ENCODE measurements at regions not wholly inside any gene's neighbourhood (a gene's known extent, or its start where the extent isn't known, plus 50 kb on each side); places are given as distances from the start of the nearest gene placed in this dataset.

- no peak for DNase-seq (ENCODE audit: low read depth in 1 of 2, low spot score in 1 of 2)
- Histone ChIP-seq H3K27ac (no peak overlapping the region), H3K4me3 (no peak overlapping the region), H3K4me1 (no peaks in the 10 kb centered on the region), H3K4me2 (no peak overlapping the region), H3K9me3 (0 out of 3 replicates have a peak, but pooled peaks cover under 1% of the 10 kb centered on the region)
- POLR2A ChIA-PET, result no interaction called here
- 6% methylated on average over 1 of the region's 1 CpG for WGBS (ENCODE audit: missing lambda C conversion rate)
- TF ChIP-seq SREBF2 (IDR thresholded peaks at IDR 0.05) (no peak), HOXA7 (CRISPR knock-in tag; IDR thresholded peaks at IDR 0.05) (no peak), ESRRA (IDR thresholded peaks at IDR 0.05; ENCODE audit: borderline replicate concordance, low read length) (no peak), POLR2A (IDR thresholded peaks at IDR 0.05; ENCODE audit: low read length) (no peak), ZSCAN20 (CRISPR knock-in tag; IDR thresholded peaks at IDR 0.05) (no peak), CBX2 (IDR thresholded peaks at IDR 0.05; ENCODE audit: borderline replicate concordance, low read depth) (no peak), JUN (IDR thresholded peaks at IDR 0.05) (no peak), MYC (IDR thresholded peaks at IDR 0.05; ENCODE audit: borderline replicate concordance, low read length) (no peak), ZFP36 (IDR thresholded peaks at IDR 0.05; ENCODE audit: borderline replicate concordance, partially characterized antibody) (no peak), ZNF302 (CRISPR knock-in tag; IDR thresholded peaks at IDR 0.05) (no peak), FOSL2 (IDR thresholded peaks at IDR 0.05) (no peak), FOSL2 (CRISPR knock-in tag; IDR thresholded peaks at IDR 0.05) (no peak), CHD4 (IDR thresholded peaks at IDR 0.05; ENCODE audit: borderline replicate concordance) (no peak), PBX3 (IDR thresholded peaks at IDR 0.05) (no peak), RNF2 (IDR thresholded peaks at IDR 0.05; ENCODE audit: borderline replicate concordance, low read depth) (no peak), CHD2 (IDR thresholded peaks at IDR 0.05; ENCODE audit: low read length, partially characterized antibody) (no peak), BHLHE40 (IDR thresholded peaks at IDR 0.05; ENCODE audit: low read depth, low read length) (no peak), GATA3 (IDR thresholded peaks at IDR 0.05; ENCODE audit: borderline replicate concordance) (no peak), KDM5A (IDR thresholded peaks at IDR 0.05) (no peak)
- TF ChIP-seq, protein P1, sequence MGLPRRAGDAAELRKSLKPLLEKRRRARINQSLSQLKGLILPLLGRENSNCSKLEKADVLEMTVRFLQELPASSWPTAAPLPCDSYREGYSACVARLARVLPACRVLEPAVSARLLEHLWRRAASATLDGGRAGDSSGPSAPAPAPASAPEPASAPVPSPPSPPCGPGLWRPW (IDR thresholded peaks at IDR 0.05), result no peak
- CTCF ChIA-PET, result no interaction called here
- FAIRE-seq, result no peak
- no peak for ATAC-seq
Observed at GRCh38 chr3:74302969-74303368, 311.5 kb downstream of the CNTN3 start.

- ChIA-PET CTCF (interaction anchor here (0.8 kb wide), 1 partner anchor 11 kb away, joined by 3 read pairs; no protein-coding TSS in a partner anchor), POLR2A (no interaction called here)
- no peak overlapping the region for H3K4me2 ChIP-seq
- no peak overlapping the region for H3K27ac ChIP-seq
- no peaks in the 10 kb centered on the region for H3K4me1 ChIP-seq
- 0 out of 3 replicates have a peak, but pooled peaks cover 3% of the 10 kb centered on the region for H3K9me3 ChIP-seq
- FAIRE-seq (no peak), ATAC-seq (no peak), DNase-seq (ENCODE audit: low read depth in 1 of 2, low spot score in 1 of 2) (no peak)
- TF ChIP-seq TP53 (CRISPR knock-in tag; IDR thresholded peaks at IDR 0.05) (no peak), EHF (CRISPR knock-in tag; IDR thresholded peaks at IDR 0.05) (no peak), CTCF (IDR thresholded peaks at IDR 0.05) (no peak), FOXS1 (CRISPR knock-in tag; IDR thresholded peaks at IDR 0.05) (no peak), HDAC2 (IDR thresholded peaks at IDR 0.05) (no peak), HOXB13 (CRISPR knock-in tag; IDR thresholded peaks at IDR 0.05; ENCODE audit: low read depth) (no peak), E2F6 (IDR thresholded peaks at IDR 0.05; ENCODE audit: borderline replicate concordance, low read depth) (no peak), POLR2AphosphoS2 (conservative IDR thresholded peaks at IDR 0.05; ENCODE audit: low read length) (no peak), EP300 (IDR thresholded peaks at IDR 0.05) (no peak), ZC3H11A (IDR thresholded peaks at IDR 0.05) (no peak), HOXB5 (CRISPR knock-in tag; IDR thresholded peaks at IDR 0.05) (no peak), TFCP2L1 (CRISPR knock-in tag; IDR thresholded peaks at IDR 0.05) (no peak), JUN (IDR thresholded peaks at IDR 0.05) (no peak), RARB (CRISPR knock-in tag; IDR thresholded peaks at IDR 0.05) (no peak), PHF8 (IDR thresholded peaks at IDR 0.05; ENCODE audit: borderline replicate concordance, low read depth) (no peak), JUNB (IDR thresholded peaks at IDR 0.05) (no peak), RFX5 (IDR thresholded peaks at IDR 0.05) (no peak)
- TF ChIP-seq, protein P2, sequence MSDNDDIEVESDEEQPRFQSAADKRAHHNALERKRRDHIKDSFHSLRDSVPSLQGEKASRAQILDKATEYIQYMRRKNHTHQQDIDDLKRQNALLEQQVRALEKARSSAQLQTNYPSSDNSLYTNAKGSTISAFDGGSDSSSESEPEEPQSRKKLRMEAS (IDR thresholded peaks at IDR 0.05), result no peak
- WGBS (ENCODE audit: missing lambda C conversion rate), result 0% methylated on average over 1 of the region's 1 CpG
- no peak overlapping the region for H3K4me3 ChIP-seq
Observed at GRCh38 chr3:74302281-74302680, 312.2 kb downstream of the CNTN3 start.
